ENCODE measurements at regions not wholly inside any gene's neighbourhood (a gene's known extent, or its start where the extent isn't known, plus 50 kb on each side); places are given as distances from the start of the nearest gene placed in this dataset.

DNA sequence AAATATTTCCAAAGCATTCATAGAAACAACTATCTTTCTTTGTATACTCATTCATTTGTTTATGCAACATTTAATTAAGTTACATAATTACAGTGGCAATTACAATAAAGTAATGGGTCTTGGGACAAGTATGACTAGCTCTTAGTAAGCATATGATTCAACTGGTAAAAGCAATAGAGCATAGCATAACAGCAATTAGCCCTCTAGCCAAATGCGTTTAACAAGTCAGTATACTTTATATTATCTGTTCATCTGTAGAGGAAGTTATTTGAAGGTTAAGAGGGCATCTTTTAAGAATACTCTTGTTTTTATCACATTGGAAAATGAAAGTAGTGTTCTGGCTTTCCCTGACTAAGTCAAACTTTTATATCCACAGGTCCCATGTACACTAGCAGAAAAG is 198.1 kb upstream of the UGT8 start:
- no peak overlapping the region for H3K4me3 ChIP-seq
- no peak for DNase-seq (ENCODE audit: low spot score in 2 of 2)
- H3K27ac ChIP-seq, result no peak overlapping the region
- no peaks in the 10 kb centered on the region for H3K4me1 ChIP-seq
- H3K36me3 ChIP-seq, result no peaks in the 10 kb centered on the region
- H3K9me3 ChIP-seq, result no peaks in the 10 kb centered on the region
- H3K27me3 ChIP-seq, result no peaks in the 10 kb centered on the region
- TF ChIP-seq, protein P1, sequence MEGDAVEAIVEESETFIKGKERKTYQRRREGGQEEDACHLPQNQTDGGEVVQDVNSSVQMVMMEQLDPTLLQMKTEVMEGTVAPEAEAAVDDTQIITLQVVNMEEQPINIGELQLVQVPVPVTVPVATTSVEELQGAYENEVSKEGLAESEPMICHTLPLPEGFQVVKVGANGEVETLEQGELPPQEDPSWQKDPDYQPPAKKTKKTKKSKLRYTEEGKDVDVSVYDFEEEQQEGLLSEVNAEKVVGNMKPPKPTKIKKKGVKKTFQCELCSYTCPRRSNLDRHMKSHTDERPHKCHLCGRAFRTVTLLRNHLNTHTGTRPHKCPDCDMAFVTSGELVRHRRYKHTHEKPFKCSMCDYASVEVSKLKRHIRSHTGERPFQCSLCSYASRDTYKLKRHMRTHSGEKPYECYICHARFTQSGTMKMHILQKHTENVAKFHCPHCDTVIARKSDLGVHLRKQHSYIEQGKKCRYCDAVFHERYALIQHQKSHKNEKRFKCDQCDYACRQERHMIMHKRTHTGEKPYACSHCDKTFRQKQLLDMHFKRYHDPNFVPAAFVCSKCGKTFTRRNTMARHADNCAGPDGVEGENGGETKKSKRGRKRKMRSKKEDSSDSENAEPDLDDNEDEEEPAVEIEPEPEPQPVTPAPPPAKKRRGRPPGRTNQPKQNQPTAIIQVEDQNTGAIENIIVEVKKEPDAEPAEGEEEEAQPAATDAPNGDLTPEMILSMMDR (IDR thresholded peaks at IDR 0.05), result no peak
- intact Hi-C loops (cut with DNase I), result no loop called here

DNA sequence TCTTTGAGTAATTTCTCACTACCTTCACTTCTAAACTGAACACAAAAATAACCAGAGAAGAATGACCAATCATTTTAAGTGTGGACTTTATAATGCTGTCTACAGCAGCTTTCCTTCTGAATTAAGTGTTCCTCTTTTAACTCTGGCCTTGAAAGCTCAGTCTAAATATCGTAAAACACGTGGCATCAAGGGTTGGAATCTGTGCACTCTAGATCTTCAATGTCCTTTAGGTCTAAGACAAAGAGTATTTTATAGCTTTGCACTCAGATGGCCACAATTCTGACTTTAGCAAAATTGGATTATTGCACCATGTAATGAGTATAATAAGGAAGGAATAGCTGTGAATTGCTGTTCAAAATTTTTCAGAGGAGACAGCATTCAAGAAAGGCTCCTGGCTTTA is 197.1 kb upstream of the UGT8 start:
- Histone ChIP-seq H3K36me3 (no peaks in the 10 kb centered on the region), H3K27me3 (no peaks in the 10 kb centered on the region), H3K27ac (no peak overlapping the region), H3K9me3 (no peaks in the 10 kb centered on the region), H3K4me3 (no peak overlapping the region), H3K4me1 (no peaks in the 10 kb centered on the region)
- DNase-seq (ENCODE audit: low spot score in 2 of 2), result no peak
- intact Hi-C loops (cut with DNase I), result no loop called here
- TF ChIP-seq, protein P1 (IDR thresholded peaks at IDR 0.05), result no peak

DNA sequence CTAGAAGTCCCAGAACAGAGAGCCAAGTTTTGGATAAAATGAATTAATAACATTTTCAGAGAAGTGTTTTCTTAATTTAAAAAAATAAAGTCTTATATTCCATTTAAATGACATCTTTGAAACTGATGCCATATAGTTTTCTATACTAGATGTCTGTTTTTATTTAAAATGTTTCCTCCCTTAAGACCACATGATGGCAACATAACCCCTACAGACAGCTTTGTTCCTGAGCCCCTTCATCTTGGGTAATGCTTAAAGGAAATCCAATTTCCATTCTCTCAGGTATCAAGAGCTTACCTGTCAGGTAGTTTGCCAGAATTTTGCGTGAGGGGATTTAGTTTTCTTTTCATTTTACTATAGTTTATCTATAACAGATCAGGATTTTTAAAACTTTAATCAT is 181.4 kb upstream of the UGT8 start:
- Histone ChIP-seq H3K4me3 (no peak overlapping the region), H3K27ac (no peak overlapping the region), H3K9me3 (no peaks in the 10 kb centered on the region), H3K36me3 (no peaks in the 10 kb centered on the region), H3K27me3 (no peaks in the 10 kb centered on the region), H3K4me1 (no peaks in the 10 kb centered on the region)
- TF ChIP-seq, protein P1 (IDR thresholded peaks at IDR 0.05), result no peak
- intact Hi-C loops (cut with DNase I), result no loop called here
- no peak for DNase-seq (ENCODE audit: low spot score in 2 of 2)

DNA sequence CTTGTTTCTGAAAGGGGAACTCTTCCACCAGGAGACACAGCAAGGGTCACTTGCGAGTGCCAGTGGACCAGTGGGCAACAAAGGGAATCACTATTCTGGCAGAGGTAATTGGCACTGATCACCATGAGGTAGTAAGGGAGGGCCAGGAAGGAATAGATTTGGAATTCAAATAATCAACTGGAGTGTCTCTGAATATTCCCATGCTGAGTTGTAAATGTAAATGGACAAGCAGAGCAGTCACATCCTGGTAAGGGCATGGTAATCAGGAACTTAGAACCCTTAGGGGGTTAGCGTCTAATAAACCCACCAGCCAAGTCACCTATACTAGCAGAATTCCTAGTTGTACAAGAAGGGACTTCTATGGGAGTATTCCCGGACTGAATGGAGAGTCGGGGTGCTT is 178.5 kb upstream of the UGT8 start:
- intact Hi-C loops (cut with DNase I), result no loop called here
- H3K4me3 ChIP-seq, result no peak overlapping the region
- TF ChIP-seq, protein P1 (IDR thresholded peaks at IDR 0.05), result no peak
- no peak for DNase-seq (ENCODE audit: low spot score in 2 of 2)
- H3K9me3 ChIP-seq, result no peaks in the 10 kb centered on the region
- no peaks in the 10 kb centered on the region for H3K4me1 ChIP-seq
- H3K27me3 ChIP-seq, result no peaks in the 10 kb centered on the region
- H3K36me3 ChIP-seq, result no peaks in the 10 kb centered on the region
- no peak overlapping the region for H3K27ac ChIP-seq

DNA sequence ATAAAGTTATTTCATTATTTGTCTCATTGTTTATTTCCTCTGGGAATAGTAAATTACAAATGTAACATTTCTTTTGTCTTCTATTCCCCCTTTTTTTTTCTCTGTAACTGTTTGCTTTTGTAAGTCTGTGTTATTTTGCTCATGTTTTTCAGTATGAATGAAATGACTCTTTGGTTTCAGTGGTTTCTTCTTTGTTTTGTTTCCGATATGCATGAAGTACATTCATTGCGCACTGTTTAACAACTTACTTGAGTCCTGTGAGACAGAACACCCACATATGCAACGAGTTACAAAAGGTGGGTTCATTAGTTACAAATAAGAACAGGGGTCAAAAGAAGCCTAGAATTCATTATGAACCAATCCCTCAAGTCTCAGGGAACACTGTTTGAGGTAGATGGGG is 175.0 kb upstream of the UGT8 start:
- Histone ChIP-seq H3K27me3 (no peaks in the 10 kb centered on the region), H3K9me3 (no peaks in the 10 kb centered on the region), H3K4me3 (no peak overlapping the region), H3K27ac (no peak overlapping the region), H3K36me3 (no peaks in the 10 kb centered on the region), H3K4me1 (no peaks in the 10 kb centered on the region)
- intact Hi-C loops (cut with DNase I), result no loop called here
- TF ChIP-seq, protein P1 (IDR thresholded peaks at IDR 0.05), result no peak
- no peak for DNase-seq (ENCODE audit: low spot score in 2 of 2)

DNA sequence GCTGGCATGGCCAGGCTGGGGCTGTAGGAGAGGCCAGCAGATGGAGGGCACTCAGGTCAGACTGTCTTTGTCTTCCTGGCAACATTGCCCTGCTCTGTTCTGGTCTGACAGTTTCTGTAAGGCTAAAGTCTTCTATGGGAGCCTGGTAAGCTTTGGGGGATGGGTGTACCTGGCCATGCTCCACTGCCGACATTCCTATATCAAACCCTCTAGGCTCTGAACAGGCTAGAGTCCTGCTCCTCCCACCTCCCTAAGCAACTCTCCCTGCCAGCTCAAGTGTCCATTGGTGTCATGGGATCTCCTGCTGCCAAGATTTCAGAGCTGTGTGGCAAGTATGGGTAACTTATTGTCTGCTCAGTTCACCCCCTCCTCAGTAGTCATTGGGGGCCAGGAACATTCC is 163.5 kb upstream of the UGT8 start:
- H3K36me3 ChIP-seq, result no peaks in the 10 kb centered on the region
- intact Hi-C loops (cut with DNase I), result no loop called here
- no peaks in the 10 kb centered on the region for H3K27me3 ChIP-seq
- DNase-seq (ENCODE audit: low spot score in 2 of 2), result no peak
- no peaks in the 10 kb centered on the region for H3K9me3 ChIP-seq
- TF ChIP-seq, protein P1 (IDR thresholded peaks at IDR 0.05), result no peak
- H3K4me3 ChIP-seq, result no peak overlapping the region
- H3K4me1 ChIP-seq, result no peaks in the 10 kb centered on the region
- no peak overlapping the region for H3K27ac ChIP-seq

Data from ascending aorta (tissue), 2 donors.